ENCODE measurements at regions not wholly inside any gene's neighbourhood (a gene's known extent, or its start where the extent isn't known, plus 50 kb on each side); places are given as distances from the start of the nearest gene placed in this dataset.
"Not testable (repeated sequence)": the region's sequence is repeated elsewhere in the genome, so short reads cannot be mapped to it uniquely, and the experiment has no call there.

- no peak for DNase-seq
Observed at GRCh38 chr9:109986521-109986991, 206.6 kb downstream of the PALM2AKAP2 start.

DNA sequence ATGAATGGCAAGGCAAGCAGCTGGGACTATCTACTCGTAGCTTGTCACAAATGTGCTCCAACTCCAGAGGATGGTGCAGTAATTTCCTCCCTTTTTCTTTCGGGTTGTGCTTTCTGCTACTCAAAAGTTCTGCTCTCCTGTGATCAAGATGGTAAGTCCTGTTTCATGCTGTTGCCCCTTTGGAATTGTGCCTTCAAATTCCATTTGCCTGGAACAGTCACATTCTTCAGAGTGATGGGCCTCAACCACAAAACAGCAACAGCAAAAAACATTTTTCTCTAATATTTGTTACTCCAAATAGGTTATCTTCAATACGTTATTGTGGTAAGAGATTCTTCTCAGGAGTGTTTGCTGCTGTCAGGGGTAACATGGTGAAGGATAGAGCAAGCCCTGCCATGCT, 209.3 kb downstream of the PALM2AKAP2 start:
- no peak for DNase-seq

DNA sequence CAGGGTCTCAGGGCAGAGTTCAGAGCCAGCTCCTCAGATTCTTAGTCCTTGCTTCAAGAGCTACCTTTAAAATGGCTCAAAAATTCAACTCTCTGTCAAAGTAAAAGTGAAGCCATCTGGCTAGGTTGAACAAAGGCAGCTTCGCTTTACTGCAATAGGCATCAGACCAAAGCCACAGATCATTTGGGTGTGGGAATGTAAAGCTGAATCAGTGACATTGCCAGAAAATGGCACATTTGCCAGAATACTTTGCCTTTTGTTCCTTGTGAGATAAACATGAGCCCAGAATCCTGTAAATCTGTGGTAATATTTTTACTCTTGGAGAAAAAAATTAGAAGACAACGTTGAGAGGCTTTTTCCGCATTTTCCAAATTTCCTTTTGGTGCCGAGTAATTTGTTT, 210.5 kb downstream of the PALM2AKAP2 start:
- no peak for DNase-seq

DNA sequence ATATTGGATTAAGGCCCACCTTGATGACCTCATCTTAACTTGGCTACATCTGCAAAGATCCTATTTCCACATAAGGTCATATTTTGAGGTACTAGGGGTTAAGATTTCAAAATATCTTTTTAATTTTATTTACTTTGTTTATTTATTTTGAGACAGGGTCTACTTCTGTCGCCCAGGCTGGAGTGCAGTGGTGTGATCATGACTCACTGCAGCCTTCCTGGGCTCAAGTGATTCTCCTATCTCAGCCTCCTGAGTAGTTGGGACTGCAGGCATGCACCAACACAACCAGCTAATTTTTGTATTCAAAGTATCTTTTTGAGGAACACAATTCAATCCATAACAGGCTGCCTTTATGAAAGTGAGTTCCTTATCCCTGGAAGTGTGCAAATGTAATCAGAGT, 212.3 kb downstream of the PALM2AKAP2 start:
- no peak for DNase-seq

DNA sequence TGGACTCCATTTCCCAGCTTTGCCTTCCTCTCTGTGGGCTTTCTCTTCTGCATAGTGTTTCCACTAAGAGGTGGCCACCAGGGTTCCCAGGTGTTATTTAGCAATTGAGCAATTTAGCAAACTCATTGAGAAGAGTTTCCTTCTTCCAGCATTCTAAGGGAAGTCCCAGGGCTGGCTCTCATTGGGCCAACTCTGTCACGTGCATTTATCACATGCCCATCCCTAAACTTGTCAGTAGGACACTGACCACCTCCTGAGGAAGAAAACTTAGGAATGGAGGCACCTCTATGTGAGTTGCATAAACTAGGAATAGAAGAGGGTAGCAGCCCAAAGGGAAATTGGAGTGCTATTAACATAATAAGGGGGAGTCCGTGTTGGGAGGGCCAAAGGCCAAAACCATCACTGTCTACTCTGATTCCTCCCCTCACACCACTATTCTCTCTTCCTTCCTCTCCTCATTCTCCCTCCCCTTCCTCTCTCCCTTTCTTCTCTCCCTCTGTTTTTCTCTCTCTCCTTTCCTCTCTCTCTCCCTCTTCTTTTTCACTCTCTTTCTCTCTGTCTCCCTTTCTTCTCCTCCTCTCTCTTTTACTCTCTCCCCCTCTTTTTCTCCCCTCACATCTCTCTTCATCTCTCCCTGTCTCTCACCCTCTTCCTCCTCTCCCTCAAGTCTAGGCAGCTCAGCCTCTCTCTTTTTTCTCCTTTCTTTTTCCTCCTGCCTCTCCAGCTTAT, 213.4 kb downstream of the PALM2AKAP2 start:
- no peak for DNase-seq

DNA sequence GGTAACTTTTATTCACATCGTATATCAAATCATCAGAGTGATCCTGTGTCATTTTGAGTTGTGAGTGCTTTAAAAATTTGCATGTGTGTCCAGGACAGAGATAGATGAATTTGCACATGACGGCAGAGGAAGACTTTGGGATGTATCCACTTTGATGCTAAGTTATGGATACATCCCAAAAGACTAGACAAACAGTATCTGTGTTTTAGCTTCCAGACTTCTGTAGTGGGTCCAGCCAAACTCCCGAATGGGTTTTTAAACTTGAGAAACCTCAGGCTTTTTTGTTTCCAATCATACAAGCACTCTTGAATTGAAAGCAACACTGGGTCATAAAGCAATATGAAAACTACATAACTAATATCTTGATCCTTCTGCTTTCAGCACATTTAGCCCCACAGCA, 213.8 kb downstream of the C9orf152 start:
- no peak for DNase-seq

GRCh38 chr9:109996936-109997580, 210.9 kb downstream of the C9orf152 start:
- DNase-seq = no peak

DNA sequence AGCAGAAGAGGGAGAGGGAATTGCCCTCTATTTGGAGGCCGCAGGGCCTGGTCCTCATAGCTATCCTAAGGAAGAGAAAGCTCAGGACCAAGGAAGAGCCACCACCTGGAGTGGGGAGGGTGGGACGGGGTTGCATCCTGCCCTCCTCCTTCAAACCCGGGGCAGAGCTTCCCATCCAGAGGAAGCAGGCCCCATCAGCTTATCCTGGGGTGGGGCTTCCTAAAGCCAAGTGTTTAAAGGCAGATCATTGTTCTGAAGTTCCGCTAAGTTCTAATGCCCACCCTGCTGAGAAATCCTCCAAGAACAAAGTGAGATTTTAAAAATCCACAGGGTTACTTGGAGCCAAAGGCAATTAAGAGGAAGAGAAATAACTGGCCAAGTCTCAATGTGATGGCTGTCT, 210.3 kb downstream of the C9orf152 start:
- DNase-seq = no peak

GRCh38 chr9:110005521-110005920, 202.4 kb downstream of the C9orf152 start:
- DNase-seq = not testable (repeated sequence)

DNA sequence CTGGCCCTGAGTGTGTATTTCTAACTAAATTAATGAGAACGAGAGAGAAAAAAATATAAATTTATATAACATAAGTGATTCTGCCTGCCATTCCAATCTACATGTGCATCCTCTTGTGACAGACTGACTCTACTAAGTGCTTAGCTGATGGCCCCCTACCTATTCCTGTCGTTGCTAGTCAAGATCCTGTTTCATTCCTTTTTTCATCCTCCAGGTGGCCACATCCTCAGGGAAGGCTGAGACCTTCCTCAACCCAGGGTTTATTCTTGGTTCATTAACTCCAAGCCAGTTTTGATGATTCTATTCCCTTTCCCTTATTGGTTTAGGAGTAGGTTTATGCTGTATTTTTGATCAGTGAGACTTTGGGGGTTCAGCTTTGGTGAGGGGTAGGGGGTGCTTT, 201.3 kb downstream of the C9orf152 start:
- no peak for DNase-seq

DNA sequence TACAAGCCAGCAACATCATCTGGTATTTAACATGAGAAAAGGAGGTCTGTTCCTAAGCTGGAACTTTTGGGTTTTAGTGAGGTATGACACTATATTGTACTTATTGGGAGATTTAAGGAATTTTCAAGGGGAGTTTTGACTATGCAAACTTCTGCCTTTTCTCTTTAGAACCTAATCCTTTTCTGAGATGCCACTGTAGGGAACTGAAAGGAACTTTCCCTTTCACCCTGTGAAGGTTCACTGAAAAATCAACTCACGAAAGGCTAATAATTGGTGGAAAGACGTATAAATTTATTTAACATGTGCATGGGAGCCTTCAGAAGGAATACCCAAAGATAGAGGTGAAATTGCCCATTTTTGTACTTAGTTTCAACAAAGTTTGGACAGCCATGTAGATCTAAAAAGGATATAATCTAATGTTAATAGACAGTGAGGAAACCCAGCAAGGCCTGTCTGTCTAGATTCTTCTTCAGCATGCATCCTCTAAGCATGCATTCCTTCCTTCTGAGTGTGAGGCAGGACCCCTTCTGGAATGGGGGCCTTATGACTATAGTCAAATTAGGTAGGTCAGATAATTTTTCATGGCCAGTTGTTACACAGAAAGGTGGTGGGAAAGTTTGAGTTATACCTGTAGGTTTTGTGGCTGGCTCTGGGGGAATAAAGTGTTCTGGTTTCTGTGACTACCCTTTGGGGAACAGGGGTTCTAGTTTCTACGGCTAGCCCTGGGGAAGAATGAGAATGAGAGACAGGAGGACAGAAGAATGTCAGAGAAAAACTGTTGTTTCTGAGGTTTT, 200.3 kb downstream of the C9orf152 start:
- DNase-seq = no peak

DNA sequence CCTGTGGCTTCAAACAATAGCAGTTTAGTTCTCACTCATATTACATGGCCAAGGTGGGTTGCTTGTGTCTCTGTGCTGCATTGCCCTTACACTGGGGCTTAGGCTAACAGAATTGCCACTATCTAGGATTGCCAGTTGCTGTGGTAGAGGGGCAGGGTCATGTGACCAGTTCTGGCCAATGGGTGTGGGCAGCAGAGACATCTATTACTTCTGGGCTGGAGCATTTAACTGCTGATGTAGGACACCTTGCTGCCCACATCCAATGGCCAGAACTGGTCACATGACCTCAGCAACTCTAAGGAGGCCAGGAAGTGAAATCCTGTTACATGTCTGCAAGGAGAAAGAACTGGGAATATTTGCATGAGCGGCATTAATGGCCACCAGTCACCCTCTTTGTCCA, 199.3 kb downstream of the C9orf152 start:
- DNase-seq = no peak

DNA sequence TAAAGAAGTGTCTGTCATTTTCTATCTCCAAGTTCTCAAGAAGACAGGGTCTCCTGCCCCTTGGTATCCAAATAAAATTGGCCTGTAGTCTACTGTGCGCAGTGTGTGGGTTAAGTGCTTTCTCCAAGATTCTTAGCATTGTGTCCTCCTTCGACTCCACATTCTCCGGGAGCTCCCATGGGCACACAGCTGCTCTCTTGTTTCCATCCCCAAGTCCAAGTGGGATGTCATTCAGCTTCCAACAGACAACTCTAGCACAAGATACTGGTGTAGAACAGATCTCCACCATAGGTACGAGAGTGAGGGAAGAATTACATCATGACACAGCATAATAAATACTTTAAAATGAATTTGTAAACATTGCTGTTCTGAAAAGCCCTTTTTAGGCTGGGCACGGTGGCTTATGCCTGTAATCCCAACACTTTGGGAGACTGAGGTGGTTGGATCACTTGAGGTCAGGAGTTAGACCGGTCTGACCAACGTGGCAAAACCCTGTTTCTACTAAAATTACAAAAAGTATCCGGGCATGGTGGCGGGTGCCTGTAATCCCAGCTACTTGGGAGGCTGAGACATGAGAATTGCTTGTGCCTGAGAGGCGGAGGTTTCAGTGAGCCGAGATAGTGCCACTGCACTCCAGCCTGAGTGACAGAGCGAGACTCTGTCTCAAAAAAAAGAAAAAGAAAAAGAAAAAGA, 196.2 kb downstream of the C9orf152 start:
- no peak for DNase-seq

DNA sequence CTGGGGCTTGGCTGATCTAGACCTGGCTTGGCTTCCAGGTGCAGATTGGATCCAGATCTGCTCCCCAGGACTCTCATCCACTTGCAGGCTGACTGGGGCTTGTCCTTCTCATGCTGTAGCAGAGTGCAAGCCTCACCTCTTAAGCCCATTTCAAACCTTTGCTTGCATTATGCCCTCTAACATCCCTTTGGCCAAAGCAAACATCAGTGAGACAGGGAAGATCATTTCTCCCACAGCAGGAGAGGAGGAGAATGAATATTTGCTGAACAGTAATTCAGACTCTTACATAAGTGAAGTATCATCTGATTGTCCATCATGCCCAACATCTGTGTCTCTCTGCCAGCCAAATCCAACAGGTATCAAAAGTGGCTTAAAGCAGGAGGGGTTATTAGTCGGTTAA, 194.9 kb downstream of the C9orf152 start:
- no peak for DNase-seq

DNA sequence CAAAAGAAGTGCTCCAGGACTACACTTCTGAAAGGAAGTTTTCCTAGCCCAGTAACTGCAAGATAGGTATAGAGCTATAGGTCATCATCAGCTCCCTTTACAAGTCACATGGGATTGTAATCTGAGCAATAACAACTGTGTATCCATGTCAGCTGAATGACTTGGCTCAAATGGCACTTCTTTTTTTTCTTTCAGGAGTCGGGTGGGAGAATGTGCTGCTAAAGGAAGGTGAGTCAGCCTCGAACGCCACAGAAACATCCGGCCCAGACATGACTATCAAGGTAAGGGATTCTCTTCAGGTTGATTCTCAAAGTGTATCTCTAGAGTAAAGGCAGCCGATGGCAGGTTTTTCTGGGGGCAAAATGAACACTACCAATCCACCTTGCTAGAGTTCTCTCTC, 192.2 kb downstream of the C9orf152 start:
- no peak for DNase-seq

DNA sequence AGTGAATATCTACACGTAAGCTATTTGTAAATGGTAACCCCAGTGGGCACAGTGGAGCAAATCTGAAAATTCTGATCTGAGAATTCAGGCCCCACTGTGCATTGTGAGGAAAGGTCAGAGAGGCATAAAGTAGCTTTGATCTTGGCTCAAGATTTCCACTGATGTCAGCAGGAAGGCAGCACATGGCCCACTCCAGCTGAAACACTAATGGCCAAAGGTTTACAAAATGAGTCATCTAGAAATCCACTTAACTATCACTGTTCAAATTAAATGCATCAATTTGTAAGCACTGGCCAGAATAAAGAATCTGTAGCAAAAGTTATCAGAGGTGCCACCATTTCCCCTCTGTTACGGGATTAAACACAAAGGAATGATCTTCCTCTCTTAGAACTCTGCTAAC, 191.6 kb downstream of the C9orf152 start:
- no peak for DNase-seq

DNA sequence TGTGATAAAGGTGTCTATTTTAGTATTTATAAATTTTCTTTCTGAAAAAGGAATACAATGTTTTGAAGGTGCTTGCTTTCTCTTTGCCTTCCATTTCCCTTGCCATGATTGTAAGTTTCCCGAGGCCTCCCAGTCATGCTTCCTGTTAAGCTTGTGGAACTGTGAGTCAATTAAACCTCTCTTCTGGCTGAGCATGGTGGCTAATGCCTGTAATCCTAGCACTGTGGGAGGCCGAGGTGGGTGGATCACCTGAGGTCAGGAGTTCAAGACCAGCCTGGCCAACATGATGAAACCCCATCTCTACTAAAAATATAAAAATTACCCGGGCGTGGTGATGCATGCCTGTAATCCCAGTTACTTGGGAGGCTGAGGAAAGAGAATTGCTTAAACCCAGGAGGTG, 187.7 kb downstream of the C9orf152 start:
- DNase-seq = not testable (repeated sequence)

DNA sequence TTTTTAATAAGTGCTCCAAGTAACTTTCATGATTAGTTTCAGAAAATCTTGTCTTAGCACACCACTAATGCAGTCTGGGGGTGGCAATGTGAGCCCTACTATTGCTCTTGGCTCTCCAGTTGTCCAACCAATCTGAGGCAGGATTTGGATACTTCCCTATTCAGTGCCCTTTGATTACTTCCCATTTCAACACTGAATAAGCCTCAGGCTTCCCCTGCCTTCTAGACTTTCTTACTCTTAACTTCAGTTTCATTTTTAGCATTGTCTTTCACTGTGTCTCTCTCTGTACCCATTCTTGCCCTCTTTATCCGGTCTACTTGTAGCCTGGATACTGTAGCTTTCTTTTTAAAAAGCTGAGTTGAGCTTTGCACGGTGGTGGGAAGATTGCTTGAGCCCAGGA, 186.1 kb downstream of the C9orf152 start:
- no peak for DNase-seq

GRCh38 chr9:110023221-110023620, 184.7 kb downstream of the C9orf152 start:
- DNase-seq = not testable (repeated sequence)

DNA sequence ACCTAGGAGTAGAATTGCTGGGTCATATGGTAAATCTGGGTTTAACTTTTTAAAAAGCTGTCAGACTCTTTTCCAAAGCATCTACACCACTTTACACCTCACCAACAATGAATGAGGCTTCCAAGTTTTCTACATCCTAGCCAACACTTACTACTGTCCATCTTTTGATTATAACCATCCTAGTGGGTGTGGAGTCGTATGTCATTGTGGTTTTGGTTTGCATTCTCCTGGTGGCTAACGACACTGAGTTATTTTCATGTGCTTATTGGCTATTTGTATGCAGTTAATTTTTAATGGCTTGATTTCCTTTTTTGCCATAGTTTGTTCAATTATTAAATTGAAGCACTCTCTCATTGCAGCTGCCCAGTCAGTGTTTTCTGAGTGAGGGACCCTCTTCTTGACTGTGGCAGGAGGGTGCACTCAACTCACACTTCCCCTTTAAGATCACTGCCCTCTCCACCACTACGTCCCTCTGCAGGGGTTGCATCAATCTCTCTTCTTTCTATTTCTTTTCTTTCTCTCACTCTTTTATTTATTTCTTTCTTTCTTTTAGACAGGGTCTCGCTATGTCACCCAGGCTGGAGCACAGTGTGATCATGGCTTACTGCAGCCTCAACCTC, 182.3 kb downstream of the C9orf152 start:
- DNase-seq = no peak

- no peak for DNase-seq
Observed at GRCh38 chr9:110027671-110028081, 180.3 kb downstream of the C9orf152 start.

DNA sequence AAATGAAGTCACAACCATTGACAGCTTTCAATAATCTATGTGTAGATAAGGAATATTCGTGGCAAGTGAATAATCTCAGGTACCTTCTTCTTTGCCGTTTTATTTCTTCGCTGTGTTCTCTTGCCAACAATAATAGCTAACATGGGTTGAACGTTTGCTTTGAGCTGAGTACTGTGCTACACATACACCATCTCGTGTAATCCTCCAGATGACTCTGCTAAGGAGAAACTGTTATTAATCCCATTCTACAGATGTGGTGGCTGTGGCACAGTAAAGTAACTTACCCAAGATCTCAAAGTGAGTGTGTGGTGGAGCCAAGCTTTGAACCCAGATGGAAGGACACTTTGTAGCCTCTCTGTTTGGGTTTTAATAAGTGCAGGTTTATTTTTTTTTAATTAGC, 179.7 kb downstream of the C9orf152 start:
- DNase-seq = no peak

DNA sequence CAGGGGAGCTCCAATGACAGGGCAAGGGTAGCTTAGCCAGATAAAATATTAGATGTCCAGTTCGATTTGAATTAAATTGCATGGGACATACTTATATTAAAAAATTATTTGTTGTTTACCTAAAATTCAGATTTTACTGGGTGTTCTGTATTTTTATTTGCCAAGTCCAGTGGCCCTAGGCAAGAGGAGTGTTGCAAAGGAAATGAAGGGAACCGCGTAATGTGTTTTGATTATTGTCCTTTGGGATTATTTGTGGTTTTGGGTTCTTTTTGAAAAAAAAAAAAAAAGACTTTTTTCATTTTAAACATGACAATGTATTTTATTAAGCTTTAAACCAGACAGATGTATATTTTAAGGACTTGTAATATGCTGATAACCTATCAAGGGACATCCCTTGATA, 179.3 kb downstream of the C9orf152 start:
- no peak for DNase-seq
